HepG2 (cell line): ENCODE measurements at regions not wholly inside any gene's neighbourhood (a gene's known extent, or its start where the extent isn't known, plus 50 kb on each side); places are given as distances from the start of the nearest gene placed in this dataset.

Experiments
- ATAC-seq: fragments of 200-7000 bp; cut with Tn5 transposase; 3 replicates; pipeline ENCODE4 v1.9.1; 2020; ENCODE audit warnings: mild to moderate bottlenecking, moderate library complexity
- BruUV-seq: library from RNA; stranded (reverse); fragments of 400-500 nt; replicated peaks from 2 replicates; lab custom pipeline; 2021; lab: Mats Ljungman, UMichigan
- CTCF ChIA-PET: fragments of 300-600 bp; formaldehyde crosslinking; extraction: SDS; loops from one replicate; lab custom pipeline; 2021; ENCODE audit warnings: low total read pairs, inconsistent platforms, low intra/inter-chr PET ratio; lab: Yijun Ruan, JAX
- POLR2A ChIA-PET: fragments of 350-600 bp; sonication (Branson Sonifier 250); formaldehyde crosslinking; loops from one replicate; lab custom pipeline; 2020; ENCODE audit warnings: antibody characterized with exemption, inconsistent platforms; lab: Yijun Ruan, JAX
- DNase-seq: peaks from one replicate; pipeline ENCODE4 v3.0.0-alpha.2; 2015; ENCODE audit warnings: low spot score
- FAIRE-seq: peaks from 3 replicates; lab custom pipeline; 2011; peaks lifted over from hg19 to GRCh38; lab: Jason Lieb, UNC
- H2AFZ ChIP-seq: one replicate; pipeline ENCODE4 v1.6.1; 2011; ENCODE audit warnings: low read length, inconsistent platforms
- H3K27ac ChIP-seq: fragments of 300-600 bp; 3 replicates; pipeline ENCODE4 v1.8.0; 2011; ENCODE audit warnings: mixed run types, mild to moderate bottlenecking, mixed read lengths, low read length, inconsistent platforms; ENCODE audit not compliant: insufficient read depth; ENCODE audit errors: extremely low read length
- H3K27me3 ChIP-seq, 2 experiments: fragments of 200-600 bp in 1 of 2; 2 replicates in 1 of 2; 3 replicates in 1 of 2; pipeline versions ENCODE4 v1.6.0 to v1.8.0; 2011; ENCODE audit warnings: low read length in 2 of 2, mild to moderate bottlenecking in 2 of 2, moderate library complexity in 2 of 2, inconsistent platforms in 1 of 2; ENCODE audit not compliant: insufficient read depth in 2 of 2, control insufficient read depth in 1 of 2
- H3K36me3 ChIP-seq, 2 experiments: fragments of 200-600 bp in 1 of 2; replicated peaks in 1 of 2; 2 replicates in 1 of 2; 3 replicates in 1 of 2; pipeline versions ENCODE4 v1.5.1 to v1.8.0; 2011; ENCODE audit warnings: low read length in 2 of 2, inconsistent platforms in 1 of 2; ENCODE audit not compliant: insufficient read depth in 2 of 2, control insufficient read depth in 1 of 2
- H3K4me1 ChIP-seq: 2 replicates; pipeline ENCODE4 v1.5.1; 2012; ENCODE audit warnings: low read length, inconsistent platforms; ENCODE audit not compliant: insufficient read depth
- H3K4me2 ChIP-seq: 2 replicates; pipeline ENCODE4 v1.6.0; 2011; ENCODE audit warnings: low read depth, low read length, inconsistent platforms
- H3K4me3 ChIP-seq, 3 experiments: fragments of 200-600 bp in 1 of 3; sonication (generic), shearing (Covaris generic) in 1 of 3; replicated peaks in 1 of 3; 2 replicates each; pipeline ENCODE4 v1.5.1; 2011 to 2016; ENCODE audit warnings: low read length in 3 of 3, inconsistent platforms in 2 of 3, low read depth in 2 of 3, mild to moderate bottlenecking in 2 of 3, control low read depth in 1 of 3, mixed read lengths in 1 of 3; ENCODE audit not compliant: insufficient read depth in 1 of 3
- H3K79me2 ChIP-seq: one replicate; pipeline ENCODE4 v1.6.1; 2011; ENCODE audit warnings: low read length, inconsistent platforms; ENCODE audit not compliant: insufficient read depth
- H3K9ac ChIP-seq: 2 replicates; pipeline ENCODE4 v1.6.0; 2011; ENCODE audit warnings: mild to moderate bottlenecking, low read depth, low read length, inconsistent platforms; ENCODE audit not compliant: insufficient read depth
- H3K9me3 ChIP-seq: 2 replicates; pipeline ENCODE4 v1.5.1; 2012; ENCODE audit warnings: mild to moderate bottlenecking, low read length
- H4K20me1 ChIP-seq: 2 replicates; pipeline ENCODE4 v1.6.0; 2011; ENCODE audit warnings: inconsistent platforms, mild to moderate bottlenecking, low read length, moderate library complexity; ENCODE audit not compliant: insufficient read depth
- ARNT ChIP-seq: fragments of 450-650 bp; IDR thresholded peaks from 2 replicates; pipeline ENCODE4 v1.6.1; 2017
- HOXA9 ChIP-seq: sonication (generic); formaldehyde crosslinking; IDR thresholded peaks from 2 replicates; pipeline ENCODE4 v1.8.1; 2022; ENCODE audit warnings: missing genetic modification reagents, mild to moderate bottlenecking, moderate library complexity, borderline replicate concordance
- HOXD1 ChIP-seq: sonication (generic); formaldehyde crosslinking; IDR thresholded peaks from 2 replicates; pipeline ENCODE4 v1.5.0; 2020; ENCODE audit warnings: missing genetic modification reagents
- IRF9 ChIP-seq: sonication (generic); formaldehyde crosslinking; IDR thresholded peaks from 2 replicates; pipeline ENCODE4 v1.8.0; 2022; ENCODE audit warnings: missing genetic modification reagents, mild to moderate bottlenecking, borderline replicate concordance
- NFYC ChIP-seq: IDR thresholded peaks from 2 replicates; pipeline ENCODE4 v1.6.1; 2016; ENCODE audit warnings: missing genetic modification reagents, missing compliant biosample characterization
- TSC22D2 ChIP-seq: sonication (generic); formaldehyde crosslinking; IDR thresholded peaks from 2 replicates; pipeline ENCODE4 v1.5.1; 2020; ENCODE audit warnings: missing genetic modification reagents, mild to moderate bottlenecking, borderline replicate concordance
- ZFP36 ChIP-seq: fragments of 150-350 bp; IDR thresholded peaks from 2 replicates; pipeline ENCODE4 v1.6.1; 2018; ENCODE audit warnings: borderline replicate concordance, low read length, low read depth; ENCODE audit not compliant: partially characterized antibody
- ZFP36L2 ChIP-seq: sonication (generic); formaldehyde crosslinking; IDR thresholded peaks from 2 replicates; pipeline ENCODE4 v1.4.0; 2020; ENCODE audit warnings: missing genetic modification reagents
- ZFP37 ChIP-seq: sonication (generic); formaldehyde crosslinking; IDR thresholded peaks from 2 replicates; pipeline ENCODE4 v1.4.0; 2020; ENCODE audit warnings: missing genetic modification reagents, borderline replicate concordance
- ZGPAT ChIP-seq: IDR thresholded peaks from 2 replicates; pipeline ENCODE4 v1.6.1; 2016; ENCODE audit warnings: mild to moderate bottlenecking
- ZNF383 ChIP-seq: sonication (generic); formaldehyde crosslinking; IDR thresholded peaks from 2 replicates; pipeline ENCODE4 v1.4.0; 2020; ENCODE audit warnings: missing genetic modification reagents, mild to moderate bottlenecking, borderline replicate concordance
- ZNF574 ChIP-seq: sonication (generic); formaldehyde crosslinking; IDR thresholded peaks from 2 replicates; pipeline ENCODE4 v1.4.0; 2020; ENCODE audit warnings: missing genetic modification reagents
- ZNF644 ChIP-seq: IDR thresholded peaks from 2 replicates; pipeline ENCODE4 v1.6.1; 2016; ENCODE audit warnings: low read depth
- ZNF720 ChIP-seq: sonication (generic); formaldehyde crosslinking; IDR thresholded peaks from 2 replicates; pipeline ENCODE4 v1.4.0; 2020; ENCODE audit warnings: missing genetic modification reagents
- WGBS: methylation state at CpG from one replicate; pipeline ENCODE4 v1.1.6; 2017; ENCODE audit warnings: low lambda C conversion rate; 5-methylcytosine and 5-hydroxymethylcytosine counted together
- in situ Hi-C: cut with HindIII; loops from 2 replicates; pipeline ENCODE4 v1.10.0; 2017; ENCODE audit warnings: low pct_unique_long_range_greater_than_20kb; ENCODE audit not compliant: extremely low pct_ligation_motif_present
- intact Hi-C: fragments of 100-400 bp; cut with micrococcal nuclease; formaldehyde crosslinking; loops from one replicate; pipeline ENCODE4 v1.10.0; 2022; ENCODE audit not compliant: unreplicated experiment

- in situ Hi-C loops (no loop called here), intact Hi-C loops (no loop called here)
- WGBS, result 35% methylated on average over 4 of the region's 4 CpGs
- H3K36me3 ChIP-seq, result no peaks in the 10 kb centered on the region
- no peaks in the 10 kb centered on the region for H3K27me3 ChIP-seq
- FAIRE-seq, result no peak
- H2AFZ ChIP-seq, result no peak overlapping the region
- no peak overlapping the region for H3K9ac ChIP-seq
- H3K4me3 ChIP-seq, result no peak overlapping the region
- no peaks in the 10 kb centered on the region for H4K20me1 ChIP-seq
- no peak for TF ChIP-seq ZNF720 (CRISPR knock-in tag)
- BruUV-seq, result no TSS peak
- no peak overlapping the region for H3K27ac ChIP-seq
- no peak for DNase-seq
- ChIA-PET CTCF (no interaction called here), POLR2A (no interaction called here)
- no peaks in the 10 kb centered on the region for H3K4me1 ChIP-seq
- no peaks in the 10 kb centered on the region for H3K79me2 ChIP-seq
- ATAC-seq, result no peak
- H3K4me2 ChIP-seq, result no peak overlapping the region
- no peaks in the 10 kb centered on the region for H3K9me3 ChIP-seq
Observed at GRCh38 chrX:22800360-22800759, 199.4 kb upstream of the DDX53 start.

GRCh38 chrX:22800806-22801205 lies 199.0 kb upstream of the DDX53 start:
- Histone ChIP-seq H3K36me3 (no peaks in the 10 kb centered on the region), H3K79me2 (no peaks in the 10 kb centered on the region), H3K4me1 (no peaks in the 10 kb centered on the region), H2AFZ (no peak overlapping the region), H3K9me3 (no peaks in the 10 kb centered on the region), H3K4me2 (no peak overlapping the region), H3K27me3 (no peaks in the 10 kb centered on the region), H3K9ac (no peak overlapping the region), H3K27ac (no peak overlapping the region), H3K4me3 (no peak overlapping the region), H4K20me1 (no peaks in the 10 kb centered on the region)
- no peak for DNase-seq
- intact Hi-C loops (no loop called here), in situ Hi-C loops (no loop called here)
- CTCF ChIA-PET, result no interaction called here
- no peak for ATAC-seq
- no TSS peak for BruUV-seq
- no peak for TF ChIP-seq NFYC (CRISPR knock-in tag)
- no peak for TF ChIP-seq ZNF383 (CRISPR knock-in tag)
- no peak for TF ChIP-seq ZFP36
- TF ChIP-seq ZNF574 (CRISPR knock-in tag), result no peak
- no peak for TF ChIP-seq ZFP36L2 (CRISPR knock-in tag)
- no peak for TF ChIP-seq TSC22D2 (CRISPR knock-in tag)
- TF ChIP-seq ZNF644 (CRISPR knock-in tag), result no peak
- no peak for TF ChIP-seq IRF9
- no peak for TF ChIP-seq ZGPAT (CRISPR knock-in tag)
- no peak for TF ChIP-seq ZFP37
- no peak for TF ChIP-seq HOXD1 (CRISPR knock-in tag)
- no peak for TF ChIP-seq HOXA9 (CRISPR knock-in tag)
- TF ChIP-seq ARNT, result no peak
- FAIRE-seq, result no peak
- POLR2A ChIA-PET, result no interaction called here
- 6% methylated on average over 1 of the region's 1 CpG for WGBS
